Thyroid gland (tissue), 4 donors: ENCODE measurements at regions not wholly inside any gene's neighbourhood (a gene's known extent, or its start where the extent isn't known, plus 50 kb on each side); places are given as distances from the start of the nearest gene placed in this dataset.

Experiments used
- POLR2A ChIP-seq, 2 donors: fragments of 450-650 bp; IDR thresholded peaks; one replicate each; pipeline ENCODE4 v1.6.1; 2017; ENCODE audit warnings: antibody characterized with exemption in 2 of 2, mild to moderate bottlenecking in 2 of 2, moderate library complexity in 1 of 2
- TF ChIP-seq, protein P1 (sequence below), 6 experiments: fragments of 200-600 bp in 3 of 6; fragments of 450-650 bp in 3 of 6; sonication (generic) in 3 of 6; IDR thresholded peaks; one replicate each; pipeline ENCODE4 v1.5.1; 2016 to 2019; ENCODE audit warnings: antibody characterized with exemption in 6 of 6, mild to moderate bottlenecking in 2 of 6, inconsistent platforms in 1 of 6, moderate library complexity in 1 of 6

DNA sequence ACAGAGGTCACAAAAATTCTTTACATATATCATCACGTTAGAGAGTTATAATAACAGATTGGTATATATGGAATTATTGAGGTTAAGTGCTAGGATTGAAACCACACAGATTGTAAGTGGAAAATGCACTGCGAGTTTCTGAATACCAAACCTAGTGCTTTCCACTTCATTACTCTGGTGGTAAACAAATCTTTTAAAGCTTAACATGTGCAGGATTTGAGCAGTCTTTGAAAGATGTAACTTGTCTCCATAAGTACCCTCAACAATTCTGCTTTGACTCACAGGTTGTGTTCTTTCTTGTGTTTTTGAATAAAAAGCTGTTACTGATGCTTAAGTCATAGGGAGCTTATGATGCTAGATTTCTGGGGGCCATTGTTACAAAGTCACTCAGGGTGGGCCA lies 314.7 kb upstream of the DACH1 start:
- TF ChIP-seq, protein P1, sequence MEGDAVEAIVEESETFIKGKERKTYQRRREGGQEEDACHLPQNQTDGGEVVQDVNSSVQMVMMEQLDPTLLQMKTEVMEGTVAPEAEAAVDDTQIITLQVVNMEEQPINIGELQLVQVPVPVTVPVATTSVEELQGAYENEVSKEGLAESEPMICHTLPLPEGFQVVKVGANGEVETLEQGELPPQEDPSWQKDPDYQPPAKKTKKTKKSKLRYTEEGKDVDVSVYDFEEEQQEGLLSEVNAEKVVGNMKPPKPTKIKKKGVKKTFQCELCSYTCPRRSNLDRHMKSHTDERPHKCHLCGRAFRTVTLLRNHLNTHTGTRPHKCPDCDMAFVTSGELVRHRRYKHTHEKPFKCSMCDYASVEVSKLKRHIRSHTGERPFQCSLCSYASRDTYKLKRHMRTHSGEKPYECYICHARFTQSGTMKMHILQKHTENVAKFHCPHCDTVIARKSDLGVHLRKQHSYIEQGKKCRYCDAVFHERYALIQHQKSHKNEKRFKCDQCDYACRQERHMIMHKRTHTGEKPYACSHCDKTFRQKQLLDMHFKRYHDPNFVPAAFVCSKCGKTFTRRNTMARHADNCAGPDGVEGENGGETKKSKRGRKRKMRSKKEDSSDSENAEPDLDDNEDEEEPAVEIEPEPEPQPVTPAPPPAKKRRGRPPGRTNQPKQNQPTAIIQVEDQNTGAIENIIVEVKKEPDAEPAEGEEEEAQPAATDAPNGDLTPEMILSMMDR (IDR thresholded peaks at IDR 0.05): no peak
- no peak for TF ChIP-seq POLR2A (IDR thresholded peaks at IDR 0.05)
